NT2/D1 (cell line): ENCODE measurements at regions not wholly inside any gene's neighbourhood (a gene's known extent, or its start where the extent isn't known, plus 50 kb on each side); places are given as distances from the start of the nearest gene placed in this dataset.

Source experiments
- DNase-seq: peaks from one replicate; pipeline ENCODE4 v3.0.0-alpha.2; 2011; ENCODE audit warnings: low read depth, low spot score
- H3K27me3 ChIP-seq: 2 replicates; pipeline ENCODE4 v1.6.0; 2011; ENCODE audit warnings: mild to moderate bottlenecking; ENCODE audit not compliant: insufficient read length, insufficient read depth
- H3K36me3 ChIP-seq: 2 replicates; pipeline ENCODE4 v1.6.1; 2011; ENCODE audit warnings: mild to moderate bottlenecking, low read length, mixed read lengths; ENCODE audit not compliant: insufficient read depth, insufficient read length
- H3K4me1 ChIP-seq: 2 replicates; pipeline ENCODE4 v1.5.1; 2011; ENCODE audit not compliant: insufficient read depth, insufficient read length
- H3K4me3 ChIP-seq: 2 replicates; pipeline ENCODE4 v1.5.1; 2011; ENCODE audit warnings: low read depth; ENCODE audit not compliant: insufficient read length
- H3K9ac ChIP-seq: 2 replicates; pipeline ENCODE4 v1.6.0; 2011; ENCODE audit warnings: low read depth; ENCODE audit not compliant: insufficient read length
- H3K9me3 ChIP-seq: 2 replicates; pipeline ENCODE4 v1.5.1; 2011; ENCODE audit warnings: mild to moderate bottlenecking, low read length; ENCODE audit not compliant: insufficient read depth
- SUZ12 ChIP-seq: IDR thresholded peaks from 2 replicates; pipeline ENCODE4 v1.6.1; 2011; ENCODE audit not compliant: insufficient read length, insufficient read depth; ENCODE audit errors: extremely low read depth
- YY1 ChIP-seq: IDR thresholded peaks from 2 replicates; pipeline ENCODE4 v1.6.1; 2011; ENCODE audit not compliant: insufficient read length, insufficient read depth
- ZNF274 ChIP-seq: IDR thresholded peaks from 2 replicates; pipeline ENCODE4 v1.6.1; 2011; ENCODE audit warnings: mild to moderate bottlenecking, low read depth, low read length

GRCh38 chr3:162992741-162993140 is 1496.1 kb downstream of the OTOL1 start:
- Histone ChIP-seq H3K4me3 (no peak overlapping the region), H3K36me3 (no peaks in the 10 kb centered on the region), H3K9ac (no peak overlapping the region), H3K9me3 (peaks cover 12% of the 10 kb centered on the region), H3K4me1 (no peaks in the 10 kb centered on the region), H3K27me3 (no peaks in the 10 kb centered on the region)
- TF ChIP-seq ZNF274 (no peak), YY1 (no peak), SUZ12 (no peak)
- no peak for DNase-seq

DNA sequence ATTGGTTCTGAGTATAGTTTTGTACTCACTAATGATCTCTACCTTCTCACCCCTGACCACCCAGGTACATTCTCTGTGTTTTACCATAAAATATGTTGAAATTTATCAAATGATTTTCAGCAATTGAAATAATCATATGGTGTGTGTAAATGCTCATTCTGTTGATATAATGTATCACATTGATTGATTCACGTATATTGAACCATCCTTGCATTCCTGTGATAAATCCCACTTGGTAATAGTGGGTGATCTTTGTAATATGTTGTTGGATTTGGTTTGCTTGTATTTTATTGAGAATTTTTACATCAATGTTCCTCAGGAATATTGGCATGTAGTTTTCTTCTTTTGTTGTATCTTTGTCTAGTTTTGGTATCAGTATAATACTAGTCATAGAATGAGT is 1497.6 kb downstream of the OTOL1 start:
- TF ChIP-seq ZNF274: no peak
- no peak for TF ChIP-seq YY1
- no peak for TF ChIP-seq SUZ12
- no peak overlapping the region for H3K4me3 ChIP-seq

DNA sequence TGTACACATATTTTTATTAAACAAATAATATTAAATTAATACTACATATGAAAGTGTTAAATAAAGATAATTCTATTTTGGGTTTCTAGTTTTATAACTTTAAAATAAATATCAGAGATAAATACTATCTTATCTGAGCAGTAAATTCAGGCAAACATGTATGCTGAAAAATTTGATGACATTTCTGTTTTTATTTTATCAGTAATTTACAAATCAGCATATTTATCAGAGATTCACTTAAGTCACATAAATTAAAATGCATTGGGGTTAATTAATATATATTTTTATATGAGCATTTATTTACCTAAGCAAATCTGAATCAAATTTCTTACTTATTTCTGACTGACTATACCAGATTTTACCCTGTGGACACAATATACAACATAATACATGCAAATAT is 1499.8 kb downstream of the OTOL1 start:
- Histone ChIP-seq H3K36me3 (no peaks in the 10 kb centered on the region), H3K4me3 (no peak overlapping the region), H3K9me3 (peaks cover 12% of the 10 kb centered on the region), H3K4me1 (no peaks in the 10 kb centered on the region), H3K27me3 (no peaks in the 10 kb centered on the region), H3K9ac (no peak overlapping the region)
- no peak for DNase-seq
- TF ChIP-seq SUZ12 (no peak), ZNF274 (no peak), YY1 (no peak)

More for the DNA sequence above, 1497.6 kb downstream of the OTOL1 start:
- H3K27me3 ChIP-seq: no peaks in the 10 kb centered on the region
- no peak for DNase-seq
- H3K4me1 ChIP-seq: no peaks in the 10 kb centered on the region
- peaks cover 12% of the 10 kb centered on the region for H3K9me3 ChIP-seq
- H3K36me3 ChIP-seq: no peaks in the 10 kb centered on the region
- no peak overlapping the region for H3K9ac ChIP-seq

DNA sequence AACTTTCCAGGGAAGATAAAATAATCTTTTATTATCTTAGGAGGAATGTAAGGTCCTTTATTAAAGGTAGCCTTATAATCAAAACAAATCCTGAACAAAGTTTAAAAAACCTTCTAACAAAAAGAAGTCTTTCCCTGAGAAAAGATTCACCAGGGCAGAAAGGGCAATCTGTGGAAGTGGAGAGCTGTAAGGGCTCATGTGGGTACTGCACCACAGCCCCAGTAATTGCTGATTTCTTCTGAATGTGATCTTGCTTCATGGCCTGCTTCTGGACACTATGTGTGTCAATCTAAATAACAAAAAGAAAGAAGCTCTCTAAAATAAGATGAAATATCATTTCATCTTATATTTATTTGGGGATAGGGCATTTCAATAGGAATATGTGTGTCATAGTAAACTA is 1501.6 kb downstream of the OTOL1 start:
- Histone ChIP-seq H3K4me3 (no peak overlapping the region), H3K9ac (no peak overlapping the region)
- no peak for TF ChIP-seq SUZ12
- no peak for TF ChIP-seq YY1
- no peak for TF ChIP-seq ZNF274

GRCh38 chr3:163011596-163011995 is 1515.0 kb downstream of the OTOL1 start:
- no peak for DNase-seq
- no peaks in the 10 kb centered on the region for H3K9me3 ChIP-seq
- H3K9ac ChIP-seq: no peak overlapping the region
- no peaks in the 10 kb centered on the region for H3K36me3 ChIP-seq
- H3K4me3 ChIP-seq: no peak overlapping the region
- H3K27me3 ChIP-seq: no peaks in the 10 kb centered on the region
- TF ChIP-seq SUZ12 (no peak), YY1 (no peak), ZNF274 (no peak)
- no peaks in the 10 kb centered on the region for H3K4me1 ChIP-seq

More for the DNA sequence above, 1501.6 kb downstream of the OTOL1 start:
- peaks cover 12% of the 10 kb centered on the region for H3K9me3 ChIP-seq
- H3K27me3 ChIP-seq: no peaks in the 10 kb centered on the region
- no peaks in the 10 kb centered on the region for H3K4me1 ChIP-seq
- H3K36me3 ChIP-seq: no peaks in the 10 kb centered on the region
- no peak for DNase-seq

DNA sequence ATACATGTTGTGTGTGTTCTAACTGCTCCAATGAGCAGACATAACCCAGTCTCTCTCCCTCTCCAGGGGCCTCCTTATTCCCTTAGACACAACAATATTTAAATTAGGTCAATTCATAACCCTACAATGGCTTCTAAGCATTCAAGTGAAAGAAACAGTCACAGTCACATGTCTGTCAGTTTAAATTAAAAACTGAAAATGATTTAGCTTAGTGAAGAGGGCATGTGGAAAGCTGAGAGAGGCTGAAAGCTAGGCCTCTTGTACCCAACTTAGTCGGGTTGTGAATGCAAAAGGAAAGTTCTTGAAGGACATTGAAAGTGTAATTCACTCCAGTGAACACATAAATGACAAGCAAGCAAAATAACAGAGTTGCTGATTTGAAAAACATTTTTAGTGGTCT is 1519.6 kb downstream of the OTOL1 start:
- no peak for TF ChIP-seq SUZ12
- TF ChIP-seq YY1: no peak
- TF ChIP-seq ZNF274: no peak
- Histone ChIP-seq H3K4me1 (no peaks in the 10 kb centered on the region), H3K9me3 (peaks cover 4% of the 10 kb centered on the region; the same call in 1 of the 2 replicates), H3K36me3 (no peaks in the 10 kb centered on the region), H3K4me3 (no peak overlapping the region), H3K9ac (no peak overlapping the region), H3K27me3 (no peaks in the 10 kb centered on the region)
- no peak for DNase-seq

GRCh38 chr3:163018067-163018466 is 1521.5 kb downstream of the OTOL1 start:
- H3K9me3 ChIP-seq: peaks cover 4% of the 10 kb centered on the region; the same call in 1 of the 2 replicates
- no peak for DNase-seq
- H3K9ac ChIP-seq: no peak overlapping the region
- H3K27me3 ChIP-seq: no peaks in the 10 kb centered on the region
- H3K36me3 ChIP-seq: no peaks in the 10 kb centered on the region
- TF ChIP-seq ZNF274 (no peak), SUZ12 (no peak), YY1 (no peak)
- no peak overlapping the region for H3K4me3 ChIP-seq
- no peaks in the 10 kb centered on the region for H3K4me1 ChIP-seq
